ENCODE measurements at regions not wholly inside any gene's neighbourhood (a gene's known extent, or its start where the extent isn't known, plus 50 kb on each side); places are given as distances from the start of the nearest gene placed in this dataset.

DNA sequence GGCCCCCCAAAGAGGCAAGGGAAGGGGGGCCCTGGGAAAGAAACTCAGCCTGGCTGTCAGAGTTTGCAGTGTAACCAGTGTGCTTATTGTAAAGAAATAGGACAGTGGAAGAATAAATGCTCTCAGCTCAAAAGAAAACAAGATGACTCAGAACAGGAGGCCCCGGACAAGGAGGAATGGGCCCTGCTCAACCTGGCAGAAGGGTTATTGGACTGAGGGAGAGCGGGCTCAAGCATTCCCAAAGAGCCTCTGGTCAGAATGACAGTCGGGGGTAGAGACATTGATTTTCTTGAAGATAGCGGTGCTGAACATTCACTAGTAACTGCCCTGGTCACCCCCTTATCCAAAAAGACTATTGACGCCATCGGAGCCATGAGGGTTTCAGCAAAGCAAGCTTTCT, 100.4 kb upstream of the OSBPL11 start:
- TF ChIP-seq, protein P1, sequence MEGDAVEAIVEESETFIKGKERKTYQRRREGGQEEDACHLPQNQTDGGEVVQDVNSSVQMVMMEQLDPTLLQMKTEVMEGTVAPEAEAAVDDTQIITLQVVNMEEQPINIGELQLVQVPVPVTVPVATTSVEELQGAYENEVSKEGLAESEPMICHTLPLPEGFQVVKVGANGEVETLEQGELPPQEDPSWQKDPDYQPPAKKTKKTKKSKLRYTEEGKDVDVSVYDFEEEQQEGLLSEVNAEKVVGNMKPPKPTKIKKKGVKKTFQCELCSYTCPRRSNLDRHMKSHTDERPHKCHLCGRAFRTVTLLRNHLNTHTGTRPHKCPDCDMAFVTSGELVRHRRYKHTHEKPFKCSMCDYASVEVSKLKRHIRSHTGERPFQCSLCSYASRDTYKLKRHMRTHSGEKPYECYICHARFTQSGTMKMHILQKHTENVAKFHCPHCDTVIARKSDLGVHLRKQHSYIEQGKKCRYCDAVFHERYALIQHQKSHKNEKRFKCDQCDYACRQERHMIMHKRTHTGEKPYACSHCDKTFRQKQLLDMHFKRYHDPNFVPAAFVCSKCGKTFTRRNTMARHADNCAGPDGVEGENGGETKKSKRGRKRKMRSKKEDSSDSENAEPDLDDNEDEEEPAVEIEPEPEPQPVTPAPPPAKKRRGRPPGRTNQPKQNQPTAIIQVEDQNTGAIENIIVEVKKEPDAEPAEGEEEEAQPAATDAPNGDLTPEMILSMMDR (IDR thresholded peaks at IDR 0.05 in 2 of 3, conservative IDR thresholded peaks at IDR 0.05 in 1 of 3; ENCODE audit: insufficient read depth in 2 of 3, low read depth in 1 of 3, low read length in 3 of 3): no peak
- TF ChIP-seq, protein P2, sequence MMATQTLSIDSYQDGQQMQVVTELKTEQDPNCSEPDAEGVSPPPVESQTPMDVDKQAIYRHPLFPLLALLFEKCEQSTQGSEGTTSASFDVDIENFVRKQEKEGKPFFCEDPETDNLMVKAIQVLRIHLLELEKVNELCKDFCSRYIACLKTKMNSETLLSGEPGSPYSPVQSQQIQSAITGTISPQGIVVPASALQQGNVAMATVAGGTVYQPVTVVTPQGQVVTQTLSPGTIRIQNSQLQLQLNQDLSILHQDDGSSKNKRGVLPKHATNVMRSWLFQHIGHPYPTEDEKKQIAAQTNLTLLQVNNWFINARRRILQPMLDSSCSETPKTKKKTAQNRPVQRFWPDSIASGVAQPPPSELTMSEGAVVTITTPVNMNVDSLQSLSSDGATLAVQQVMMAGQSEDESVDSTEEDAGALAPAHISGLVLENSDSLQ (IDR thresholded peaks at IDR 0.05): no peak
- TF ChIP-seq, protein P3, sequence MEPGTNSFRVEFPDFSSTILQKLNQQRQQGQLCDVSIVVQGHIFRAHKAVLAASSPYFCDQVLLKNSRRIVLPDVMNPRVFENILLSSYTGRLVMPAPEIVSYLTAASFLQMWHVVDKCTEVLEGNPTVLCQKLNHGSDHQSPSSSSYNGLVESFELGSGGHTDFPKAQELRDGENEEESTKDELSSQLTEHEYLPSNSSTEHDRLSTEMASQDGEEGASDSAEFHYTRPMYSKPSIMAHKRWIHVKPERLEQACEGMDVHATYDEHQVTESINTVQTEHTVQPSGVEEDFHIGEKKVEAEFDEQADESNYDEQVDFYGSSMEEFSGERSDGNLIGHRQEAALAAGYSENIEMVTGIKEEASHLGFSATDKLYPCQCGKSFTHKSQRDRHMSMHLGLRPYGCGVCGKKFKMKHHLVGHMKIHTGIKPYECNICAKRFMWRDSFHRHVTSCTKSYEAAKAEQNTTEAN (CRISPR knock-in tag; IDR thresholded peaks at IDR 0.05): no peak
- TF ChIP-seq ZNF444 (CRISPR knock-in tag; IDR thresholded peaks at IDR 0.05): no peak
- TF ChIP-seq, protein P4, sequence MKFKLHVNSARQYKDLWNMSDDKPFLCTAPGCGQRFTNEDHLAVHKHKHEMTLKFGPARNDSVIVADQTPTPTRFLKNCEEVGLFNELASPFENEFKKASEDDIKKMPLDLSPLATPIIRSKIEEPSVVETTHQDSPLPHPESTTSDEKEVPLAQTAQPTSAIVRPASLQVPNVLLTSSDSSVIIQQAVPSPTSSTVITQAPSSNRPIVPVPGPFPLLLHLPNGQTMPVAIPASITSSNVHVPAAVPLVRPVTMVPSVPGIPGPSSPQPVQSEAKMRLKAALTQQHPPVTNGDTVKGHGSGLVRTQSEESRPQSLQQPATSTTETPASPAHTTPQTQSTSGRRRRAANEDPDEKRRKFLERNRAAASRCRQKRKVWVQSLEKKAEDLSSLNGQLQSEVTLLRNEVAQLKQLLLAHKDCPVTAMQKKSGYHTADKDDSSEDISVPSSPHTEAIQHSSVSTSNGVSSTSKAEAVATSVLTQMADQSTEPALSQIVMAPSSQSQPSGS (CRISPR knock-in tag; IDR thresholded peaks at IDR 0.05): no peak

Data from K562 (cell line).